ENCODE measurements at regions not wholly inside any gene's neighbourhood (a gene's known extent, or its start where the extent isn't known, plus 50 kb on each side); places are given as distances from the start of the nearest gene placed in this dataset.

DNA sequence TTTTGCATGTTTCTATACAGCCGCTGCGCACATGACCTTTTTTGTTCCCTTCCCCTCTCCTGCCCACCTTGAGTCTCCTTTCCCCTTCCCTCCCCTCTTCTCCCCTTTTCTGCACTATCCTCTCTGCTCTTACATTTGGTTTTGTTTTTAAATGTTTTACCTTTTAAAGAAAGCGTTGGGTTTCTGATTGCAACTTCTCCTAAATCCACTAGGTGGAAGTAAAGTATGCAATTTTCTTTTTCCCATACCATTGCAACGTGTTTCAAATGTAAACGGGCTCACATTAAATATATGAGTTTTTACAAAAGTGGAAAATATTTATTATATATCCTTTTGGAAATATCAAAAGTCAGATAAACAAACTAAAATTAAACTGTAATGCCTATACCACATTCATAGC is 500.9 kb downstream of the DIRAS2 start:
- Histone ChIP-seq H3K4me2 (ENCODE audit: low read length) (no peak overlapping the region), H3K27me3 (ENCODE audit: insufficient read depth, low read depth, low read length) (no peaks in the 10 kb centered on the region), H3K79me2 (replicated peaks; ENCODE audit: insufficient read depth, low read length) (no peaks in the 10 kb centered on the region), H3K36me3 (ENCODE audit: insufficient read depth, low read length) (no peaks in the 10 kb centered on the region), H3F3A (ENCODE audit: insufficient read depth, low read length, poor library complexity, severe bottlenecking) (no peaks in the 10 kb centered on the region), H3K9ac (ENCODE audit: low read length) (no peak overlapping the region), H3K9me2 (ENCODE audit: insufficient read depth, low read length) (no peaks in the 10 kb centered on the region), H3K9me3 (ENCODE audit: low read length) (no peaks in the 10 kb centered on the region), H3K4me3 (ENCODE audit: low read length) (no peak overlapping the region), H2AFZ (ENCODE audit: low read depth, low read length) (no peak overlapping the region), H3K27ac (ENCODE audit: low read length) (no peak overlapping the region), H4K20me1 (ENCODE audit: insufficient read depth) (no peaks in the 10 kb centered on the region)
- peak; percentile 92 for TF ChIP-seq SMC3 (conservative IDR thresholded peaks at IDR 0.05; ENCODE audit: poor library complexity)
- no peak for TF ChIP-seq EP300 (conservative IDR thresholded peaks at IDR 0.05; ENCODE audit: poor library complexity, severe bottlenecking)
- TF ChIP-seq RAD21 (conservative IDR thresholded peaks at IDR 0.05) = peak; percentile 90
- TF ChIP-seq, protein P1, sequence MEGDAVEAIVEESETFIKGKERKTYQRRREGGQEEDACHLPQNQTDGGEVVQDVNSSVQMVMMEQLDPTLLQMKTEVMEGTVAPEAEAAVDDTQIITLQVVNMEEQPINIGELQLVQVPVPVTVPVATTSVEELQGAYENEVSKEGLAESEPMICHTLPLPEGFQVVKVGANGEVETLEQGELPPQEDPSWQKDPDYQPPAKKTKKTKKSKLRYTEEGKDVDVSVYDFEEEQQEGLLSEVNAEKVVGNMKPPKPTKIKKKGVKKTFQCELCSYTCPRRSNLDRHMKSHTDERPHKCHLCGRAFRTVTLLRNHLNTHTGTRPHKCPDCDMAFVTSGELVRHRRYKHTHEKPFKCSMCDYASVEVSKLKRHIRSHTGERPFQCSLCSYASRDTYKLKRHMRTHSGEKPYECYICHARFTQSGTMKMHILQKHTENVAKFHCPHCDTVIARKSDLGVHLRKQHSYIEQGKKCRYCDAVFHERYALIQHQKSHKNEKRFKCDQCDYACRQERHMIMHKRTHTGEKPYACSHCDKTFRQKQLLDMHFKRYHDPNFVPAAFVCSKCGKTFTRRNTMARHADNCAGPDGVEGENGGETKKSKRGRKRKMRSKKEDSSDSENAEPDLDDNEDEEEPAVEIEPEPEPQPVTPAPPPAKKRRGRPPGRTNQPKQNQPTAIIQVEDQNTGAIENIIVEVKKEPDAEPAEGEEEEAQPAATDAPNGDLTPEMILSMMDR (IDR thresholded peaks at IDR 0.05; ENCODE audit: poor library complexity, severe bottlenecking) = peak; percentile 83

DNA sequence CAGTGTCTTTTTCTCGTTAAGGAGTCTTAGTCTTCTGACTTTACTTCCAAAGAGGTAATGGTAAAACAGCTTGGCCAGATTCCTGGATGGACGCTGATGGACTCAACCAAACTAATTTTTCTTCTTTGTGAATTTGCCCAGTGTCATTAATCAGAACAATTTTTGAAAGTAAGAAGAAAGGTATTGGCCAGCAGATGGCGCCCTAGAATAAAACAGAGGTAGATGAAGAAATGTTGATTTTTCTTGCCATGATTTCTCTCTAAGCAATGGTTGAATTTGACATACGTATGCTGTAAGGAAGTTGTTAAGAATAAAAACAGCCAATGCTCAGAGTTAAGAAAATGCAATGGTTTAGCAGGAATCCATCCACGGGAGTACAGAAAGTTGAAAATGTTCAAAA is 500.0 kb downstream of the DIRAS2 start:
- TF ChIP-seq, protein P2, sequence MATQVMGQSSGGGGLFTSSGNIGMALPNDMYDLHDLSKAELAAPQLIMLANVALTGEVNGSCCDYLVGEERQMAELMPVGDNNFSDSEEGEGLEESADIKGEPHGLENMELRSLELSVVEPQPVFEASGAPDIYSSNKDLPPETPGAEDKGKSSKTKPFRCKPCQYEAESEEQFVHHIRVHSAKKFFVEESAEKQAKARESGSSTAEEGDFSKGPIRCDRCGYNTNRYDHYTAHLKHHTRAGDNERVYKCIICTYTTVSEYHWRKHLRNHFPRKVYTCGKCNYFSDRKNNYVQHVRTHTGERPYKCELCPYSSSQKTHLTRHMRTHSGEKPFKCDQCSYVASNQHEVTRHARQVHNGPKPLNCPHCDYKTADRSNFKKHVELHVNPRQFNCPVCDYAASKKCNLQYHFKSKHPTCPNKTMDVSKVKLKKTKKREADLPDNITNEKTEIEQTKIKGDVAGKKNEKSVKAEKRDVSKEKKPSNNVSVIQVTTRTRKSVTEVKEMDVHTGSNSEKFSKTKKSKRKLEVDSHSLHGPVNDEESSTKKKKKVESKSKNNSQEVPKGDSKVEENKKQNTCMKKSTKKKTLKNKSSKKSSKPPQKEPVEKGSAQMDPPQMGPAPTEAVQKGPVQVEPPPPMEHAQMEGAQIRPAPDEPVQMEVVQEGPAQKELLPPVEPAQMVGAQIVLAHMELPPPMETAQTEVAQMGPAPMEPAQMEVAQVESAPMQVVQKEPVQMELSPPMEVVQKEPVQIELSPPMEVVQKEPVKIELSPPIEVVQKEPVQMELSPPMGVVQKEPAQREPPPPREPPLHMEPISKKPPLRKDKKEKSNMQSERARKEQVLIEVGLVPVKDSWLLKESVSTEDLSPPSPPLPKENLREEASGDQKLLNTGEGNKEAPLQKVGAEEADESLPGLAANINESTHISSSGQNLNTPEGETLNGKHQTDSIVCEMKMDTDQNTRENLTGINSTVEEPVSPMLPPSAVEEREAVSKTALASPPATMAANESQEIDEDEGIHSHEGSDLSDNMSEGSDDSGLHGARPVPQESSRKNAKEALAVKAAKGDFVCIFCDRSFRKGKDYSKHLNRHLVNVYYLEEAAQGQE (IDR thresholded peaks at IDR 0.05; ENCODE audit: borderline replicate concordance) = no peak
- TF ChIP-seq EZH2 (IDR thresholded peaks at IDR 0.05; ENCODE audit: borderline replicate concordance, insufficient read depth, low read length, poor library complexity, severe bottlenecking) = no peak
- TF ChIP-seq TAF1 (IDR thresholded peaks at IDR 0.05; ENCODE audit: low read depth) = no peak
- no peak for TF ChIP-seq MXI1 (conservative IDR thresholded peaks at IDR 0.05; ENCODE audit: poor library complexity, severe bottlenecking)
- TF ChIP-seq POLR2AphosphoS5 (IDR thresholded peaks at IDR 0.05) = no peak
- TF ChIP-seq, protein P1 (IDR thresholded peaks at IDR 0.05; ENCODE audit: poor library complexity, severe bottlenecking) = peak; percentile 62
- TF ChIP-seq SMC3 (conservative IDR thresholded peaks at IDR 0.05; ENCODE audit: poor library complexity) = peak; percentile 73
- TF ChIP-seq EP300 (conservative IDR thresholded peaks at IDR 0.05; ENCODE audit: poor library complexity, severe bottlenecking) = no peak
- peak; percentile 65 for TF ChIP-seq RAD21 (conservative IDR thresholded peaks at IDR 0.05)
- Histone ChIP-seq H3K79me2 (replicated peaks; ENCODE audit: insufficient read depth, low read length) (no peaks in the 10 kb centered on the region), H3K4me3 (ENCODE audit: low read length) (no peak overlapping the region), H3F3A (ENCODE audit: insufficient read depth, low read length, poor library complexity, severe bottlenecking) (no peaks in the 10 kb centered on the region), H3K27ac (ENCODE audit: low read length) (no peak overlapping the region), H3K9me3 (ENCODE audit: low read length) (peaks cover 2% of the 10 kb centered on the region), H3K27me3 (ENCODE audit: insufficient read depth, low read depth, low read length) (no peaks in the 10 kb centered on the region), H4K20me1 (ENCODE audit: insufficient read depth) (no peaks in the 10 kb centered on the region), H3K4me2 (ENCODE audit: low read length) (no peak overlapping the region), H2AFZ (ENCODE audit: low read depth, low read length) (no peak overlapping the region), H3K9me2 (ENCODE audit: insufficient read depth, low read length) (no peaks in the 10 kb centered on the region), H3K9ac (ENCODE audit: low read length) (no peak overlapping the region), H3K36me3 (ENCODE audit: insufficient read depth, low read length) (no peaks in the 10 kb centered on the region)
